ENCODE measurements at regions not wholly inside any gene's neighbourhood (a gene's known extent, or its start where the extent isn't known, plus 50 kb on each side); places are given as distances from the start of the nearest gene placed in this dataset.

GRCh38 chr4:167885071-167885470 is 207.3 kb upstream of the ANXA10 start:
- DNase-seq (no peak), ATAC-seq (no peak)
- Histone ChIP-seq H3K4me3 (ENCODE audit: low read length) (no peak overlapping the region), H3K9me3 (ENCODE audit: control insufficient read depth, insufficient read depth, low read length) (peaks cover 7% of the 10 kb centered on the region), H3K36me3 (ENCODE audit: control insufficient read depth, insufficient read depth, low read length) (no peaks in the 10 kb centered on the region), H3K27ac (ENCODE audit: low read length) (no peak overlapping the region), H3K4me1 (ENCODE audit: control insufficient read depth, insufficient read depth, low read length) (no peaks in the 10 kb centered on the region), H3K27me3 (ENCODE audit: control insufficient read depth, insufficient read depth, low read length) (no peaks in the 10 kb centered on the region)
- Mint-ChIP-seq H3K4me1 (no peaks in the 10 kb centered on the region), H3K27ac (no peak overlapping the region), H3K9me3 (peaks cover 16 to 25% of the 10 kb centered on the region in 2 donors), H3K36me3 (no peaks in the 10 kb centered on the region), H3K4me3 (no peak overlapping the region), H3K27me3 (ENCODE audit: low read depth in 2 of 2) (no peaks in the 10 kb centered on the region)
- TF ChIP-seq, protein P1, sequence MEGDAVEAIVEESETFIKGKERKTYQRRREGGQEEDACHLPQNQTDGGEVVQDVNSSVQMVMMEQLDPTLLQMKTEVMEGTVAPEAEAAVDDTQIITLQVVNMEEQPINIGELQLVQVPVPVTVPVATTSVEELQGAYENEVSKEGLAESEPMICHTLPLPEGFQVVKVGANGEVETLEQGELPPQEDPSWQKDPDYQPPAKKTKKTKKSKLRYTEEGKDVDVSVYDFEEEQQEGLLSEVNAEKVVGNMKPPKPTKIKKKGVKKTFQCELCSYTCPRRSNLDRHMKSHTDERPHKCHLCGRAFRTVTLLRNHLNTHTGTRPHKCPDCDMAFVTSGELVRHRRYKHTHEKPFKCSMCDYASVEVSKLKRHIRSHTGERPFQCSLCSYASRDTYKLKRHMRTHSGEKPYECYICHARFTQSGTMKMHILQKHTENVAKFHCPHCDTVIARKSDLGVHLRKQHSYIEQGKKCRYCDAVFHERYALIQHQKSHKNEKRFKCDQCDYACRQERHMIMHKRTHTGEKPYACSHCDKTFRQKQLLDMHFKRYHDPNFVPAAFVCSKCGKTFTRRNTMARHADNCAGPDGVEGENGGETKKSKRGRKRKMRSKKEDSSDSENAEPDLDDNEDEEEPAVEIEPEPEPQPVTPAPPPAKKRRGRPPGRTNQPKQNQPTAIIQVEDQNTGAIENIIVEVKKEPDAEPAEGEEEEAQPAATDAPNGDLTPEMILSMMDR (IDR thresholded peaks at IDR 0.05): no peak
- 83% methylated on average over 1 of the region's 1 CpG for WGBS (ENCODE audit: insufficient coverage)
- intact Hi-C loops (cut with micrococcal nuclease): no loop called here

DNA sequence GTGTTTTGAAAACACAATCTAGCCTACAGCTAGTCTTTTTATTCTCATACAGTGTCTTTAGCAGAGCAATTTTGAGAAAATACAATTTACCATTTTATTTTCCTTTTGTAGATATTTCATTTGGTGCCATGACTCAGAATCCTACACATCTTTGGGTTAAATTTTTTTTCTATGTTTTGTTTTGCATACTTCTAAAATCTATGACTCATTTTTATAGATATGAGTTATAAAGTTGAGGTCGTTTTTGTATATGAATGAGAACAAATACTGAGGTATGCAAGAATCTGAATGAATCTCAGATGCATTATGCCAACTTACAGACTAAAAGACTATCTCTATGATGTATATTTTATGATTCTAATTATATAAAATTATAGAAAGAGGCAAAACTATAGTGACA is 206.5 kb upstream of the ANXA10 start:
- Histone ChIP-seq H3K27me3 (ENCODE audit: control insufficient read depth, insufficient read depth, low read length) (no peaks in the 10 kb centered on the region), H3K27ac (ENCODE audit: low read length) (no peak overlapping the region), H3K9me3 (ENCODE audit: control insufficient read depth, insufficient read depth, low read length) (peaks cover 7% of the 10 kb centered on the region), H3K4me1 (ENCODE audit: control insufficient read depth, insufficient read depth, low read length) (no peaks in the 10 kb centered on the region), H3K4me3 (ENCODE audit: low read length) (no peak overlapping the region), H3K36me3 (ENCODE audit: control insufficient read depth, insufficient read depth, low read length) (no peaks in the 10 kb centered on the region)
- no peak overlapping the region for H3K4me3 Mint-ChIP-seq
- ATAC-seq: no peak
- H3K4me1 Mint-ChIP-seq: no peaks in the 10 kb centered on the region
- no peak overlapping the region for H3K27ac Mint-ChIP-seq
- H3K36me3 Mint-ChIP-seq: no peaks in the 10 kb centered on the region
- DNase-seq: no peak
- H3K27me3 Mint-ChIP-seq (ENCODE audit: low read depth in 2 of 2): no peaks in the 10 kb centered on the region
- TF ChIP-seq, protein P1 (IDR thresholded peaks at IDR 0.05): no peak
- peaks cover 15 to 24% of the 10 kb centered on the region in 2 donors for H3K9me3 Mint-ChIP-seq
- WGBS (ENCODE audit: insufficient coverage): no CpG with 5 or more reads among the region's 1 CpG
- intact Hi-C loops (cut with micrococcal nuclease): no loop called here

DNA sequence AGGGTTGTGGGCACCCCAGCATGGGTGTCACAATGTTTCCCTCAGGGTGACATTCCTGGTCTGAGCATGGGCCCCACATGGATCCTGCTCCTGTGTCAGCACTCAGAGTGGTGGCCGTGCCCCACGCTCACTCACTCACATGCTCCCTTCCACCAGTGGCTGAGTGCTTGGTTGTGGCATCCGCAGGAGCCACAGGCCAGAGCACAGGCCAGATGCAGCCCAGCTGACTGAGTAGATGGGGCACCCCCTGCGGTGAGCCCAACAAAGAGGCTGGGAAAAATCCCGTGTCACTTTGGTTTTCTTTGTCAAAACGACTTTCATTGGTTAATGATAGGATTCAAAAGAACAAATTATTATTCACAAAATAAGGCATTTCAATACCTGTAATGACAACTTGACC is 204.6 kb upstream of the ANXA10 start:
- H3K9me3 Mint-ChIP-seq: peaks cover 11 to 18% of the 10 kb centered on the region in 2 donors
- H3K4me3 ChIP-seq (ENCODE audit: low read length): no peak overlapping the region
- no peaks in the 10 kb centered on the region for H3K36me3 ChIP-seq (ENCODE audit: control insufficient read depth, insufficient read depth, low read length)
- no peaks in the 10 kb centered on the region for H3K27me3 Mint-ChIP-seq (ENCODE audit: low read depth in 2 of 2)
- H3K9me3 ChIP-seq (ENCODE audit: control insufficient read depth, insufficient read depth, low read length): peaks cover 7% of the 10 kb centered on the region
- DNase-seq (no peak), ATAC-seq (no peak)
- no peaks in the 10 kb centered on the region for H3K4me1 Mint-ChIP-seq
- no peak overlapping the region for H3K27ac Mint-ChIP-seq
- no peaks in the 10 kb centered on the region for H3K36me3 Mint-ChIP-seq
- no peaks in the 10 kb centered on the region for H3K4me1 ChIP-seq (ENCODE audit: control insufficient read depth, insufficient read depth, low read length)
- intact Hi-C loops (cut with micrococcal nuclease): no loop called here
- TF ChIP-seq, protein P1 (IDR thresholded peaks at IDR 0.05): no peak
- H3K4me3 Mint-ChIP-seq: no peak overlapping the region
- no peak overlapping the region for H3K27ac ChIP-seq (ENCODE audit: low read length)
- no peaks in the 10 kb centered on the region for H3K27me3 ChIP-seq (ENCODE audit: control insufficient read depth, insufficient read depth, low read length)
- 90% methylated on average over 4 of the region's 6 CpGs for WGBS (ENCODE audit: insufficient coverage)

GRCh38 chr4:167890226-167890625 is 202.1 kb upstream of the ANXA10 start:
- Mint-ChIP-seq H3K36me3 (no peaks in the 10 kb centered on the region), H3K27ac (no peak overlapping the region), H3K4me3 (no peak overlapping the region), H3K27me3 (ENCODE audit: low read depth in 2 of 2) (no peaks in the 10 kb centered on the region), H3K4me1 (no peaks in the 10 kb centered on the region), H3K9me3 (peaks cover 11 to 18% of the 10 kb centered on the region in 2 donors)
- Histone ChIP-seq H3K4me3 (ENCODE audit: low read length) (no peak overlapping the region), H3K27me3 (ENCODE audit: control insufficient read depth, insufficient read depth, low read length) (no peaks in the 10 kb centered on the region), H3K36me3 (ENCODE audit: control insufficient read depth, insufficient read depth, low read length) (no peaks in the 10 kb centered on the region), H3K4me1 (ENCODE audit: control insufficient read depth, insufficient read depth, low read length) (no peaks in the 10 kb centered on the region), H3K27ac (ENCODE audit: low read length) (no peak overlapping the region), H3K9me3 (ENCODE audit: control insufficient read depth, insufficient read depth, low read length) (peaks cover 15% of the 10 kb centered on the region)
- intact Hi-C loops (cut with micrococcal nuclease): no loop called here
- TF ChIP-seq, protein P1 (IDR thresholded peaks at IDR 0.05): no peak
- DNase-seq (no peak), ATAC-seq (no peak)
